PC-3 (cell line): ENCODE measurements at regions not wholly inside any gene's neighbourhood (a gene's known extent, or its start where the extent isn't known, plus 50 kb on each side); places are given as distances from the start of the nearest gene placed in this dataset.

Experiments used
- CTCF ChIP-seq: fragments of 300-600 bp; sonication (generic); conservative IDR thresholded peaks from 2 replicates; pipeline ENCODE4 v1.5.1; 2017; ENCODE audit warnings: antibody characterized with exemption, low read depth, mild to moderate bottlenecking, low read length
- EZH2 ChIP-seq: fragments of 300-600 bp; sonication (generic); IDR thresholded peaks from one replicate; pipeline ENCODE4 v1.6.1; 2017; ENCODE audit warnings: antibody characterized with exemption, mild to moderate bottlenecking, low read length; ENCODE audit not compliant: unreplicated experiment
- EZH2phosphoT487 ChIP-seq: fragments of 300-600 bp; sonication (generic); IDR thresholded peaks from 2 replicates; pipeline ENCODE4 v1.6.1; 2018; ENCODE audit warnings: mild to moderate bottlenecking, antibody characterized with exemption, low read length, borderline replicate concordance

DNA sequence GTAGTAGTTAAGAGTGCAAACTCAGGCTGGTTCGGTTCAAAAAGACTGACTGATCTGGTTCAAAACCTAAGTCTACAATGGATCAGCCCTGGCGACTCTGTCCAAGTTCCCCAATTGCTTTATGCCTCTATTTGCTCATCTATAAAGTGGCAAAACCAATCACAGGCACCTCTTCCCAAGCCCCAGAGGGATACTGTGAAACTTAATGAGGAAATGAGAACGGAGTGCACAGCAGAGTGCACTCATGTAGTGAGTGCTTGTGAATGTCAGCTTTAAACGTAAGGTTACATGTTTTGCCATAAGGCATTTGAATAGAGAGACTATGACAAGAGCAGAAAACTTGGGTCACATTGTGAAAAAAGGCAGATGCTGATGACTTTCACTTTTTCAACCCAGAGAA lies 199.7 kb upstream of the KLF3 start:
- TF ChIP-seq CTCF (no peak), EZH2 (no peak), EZH2phosphoT487 (no peak)
